ENCODE measurements at regions not wholly inside any gene's neighbourhood (a gene's known extent, or its start where the extent isn't known, plus 50 kb on each side); places are given as distances from the start of the nearest gene placed in this dataset.
"Not testable (repeated sequence)": the region's sequence is repeated elsewhere in the genome, so short reads cannot be mapped to it uniquely, and the experiment has no call there.

- Histone ChIP-seq H3K4me3 (ENCODE audit: low read depth in 1 of 2, low read length in 1 of 2) (no peak overlapping the region), H3K27ac (no peak overlapping the region), H3K36me3 (no peaks in the 10 kb centered on the region), H3K4me1 (ENCODE audit: control insufficient read depth in 1 of 2, insufficient read depth in 1 of 2, low read depth in 1 of 2, low read length in 1 of 2) (no peaks in the 10 kb centered on the region), H3K9me3 (no peaks in the 10 kb centered on the region), H3K27me3 (no peaks in the 10 kb centered on the region)
- TF ChIP-seq, protein P1, sequence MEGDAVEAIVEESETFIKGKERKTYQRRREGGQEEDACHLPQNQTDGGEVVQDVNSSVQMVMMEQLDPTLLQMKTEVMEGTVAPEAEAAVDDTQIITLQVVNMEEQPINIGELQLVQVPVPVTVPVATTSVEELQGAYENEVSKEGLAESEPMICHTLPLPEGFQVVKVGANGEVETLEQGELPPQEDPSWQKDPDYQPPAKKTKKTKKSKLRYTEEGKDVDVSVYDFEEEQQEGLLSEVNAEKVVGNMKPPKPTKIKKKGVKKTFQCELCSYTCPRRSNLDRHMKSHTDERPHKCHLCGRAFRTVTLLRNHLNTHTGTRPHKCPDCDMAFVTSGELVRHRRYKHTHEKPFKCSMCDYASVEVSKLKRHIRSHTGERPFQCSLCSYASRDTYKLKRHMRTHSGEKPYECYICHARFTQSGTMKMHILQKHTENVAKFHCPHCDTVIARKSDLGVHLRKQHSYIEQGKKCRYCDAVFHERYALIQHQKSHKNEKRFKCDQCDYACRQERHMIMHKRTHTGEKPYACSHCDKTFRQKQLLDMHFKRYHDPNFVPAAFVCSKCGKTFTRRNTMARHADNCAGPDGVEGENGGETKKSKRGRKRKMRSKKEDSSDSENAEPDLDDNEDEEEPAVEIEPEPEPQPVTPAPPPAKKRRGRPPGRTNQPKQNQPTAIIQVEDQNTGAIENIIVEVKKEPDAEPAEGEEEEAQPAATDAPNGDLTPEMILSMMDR (IDR thresholded peaks at IDR 0.05), result no peak
Observed at GRCh38 chr7:37552030-37552429, 103.4 kb upstream of the ELMO1 start.

DNA sequence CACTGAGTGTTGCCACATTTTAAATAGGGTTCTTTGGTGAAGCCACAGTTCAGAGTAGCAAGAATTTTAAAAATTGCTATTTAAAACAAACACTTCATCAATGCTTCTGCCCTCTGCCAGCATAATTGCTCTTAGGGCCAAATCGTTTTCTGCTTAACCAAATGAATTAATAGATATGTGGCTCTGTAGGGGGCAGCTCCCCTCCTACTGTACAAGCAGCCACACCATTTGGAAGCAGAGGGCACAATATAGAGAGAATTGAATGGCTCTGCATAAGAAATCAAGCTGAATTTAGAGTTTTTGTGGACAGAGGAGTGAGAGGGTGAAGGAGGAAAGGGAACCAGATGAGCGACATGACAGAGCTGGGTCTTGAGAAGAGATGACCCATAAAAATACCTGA, 103.8 kb upstream of the ELMO1 start:
- not testable (repeated sequence) for H3K36me3 ChIP-seq; H3K27ac ChIP-seq; H3K4me3 ChIP-seq (ENCODE audit: low read depth in 1 of 2, low read length in 1 of 2); H3K4me1 ChIP-seq (ENCODE audit: control insufficient read depth in 1 of 2, insufficient read depth in 1 of 2, low read depth in 1 of 2, low read length in 1 of 2); H3K9me3 ChIP-seq; H3K27me3 ChIP-seq

- no peaks in the 10 kb centered on the region for H3K4me1 ChIP-seq (ENCODE audit: control insufficient read depth in 1 of 2, insufficient read depth in 1 of 2, low read depth in 1 of 2, low read length in 1 of 2)
Observed at GRCh38 chr7:37555528-37555927, 106.9 kb upstream of the ELMO1 start.

DNA sequence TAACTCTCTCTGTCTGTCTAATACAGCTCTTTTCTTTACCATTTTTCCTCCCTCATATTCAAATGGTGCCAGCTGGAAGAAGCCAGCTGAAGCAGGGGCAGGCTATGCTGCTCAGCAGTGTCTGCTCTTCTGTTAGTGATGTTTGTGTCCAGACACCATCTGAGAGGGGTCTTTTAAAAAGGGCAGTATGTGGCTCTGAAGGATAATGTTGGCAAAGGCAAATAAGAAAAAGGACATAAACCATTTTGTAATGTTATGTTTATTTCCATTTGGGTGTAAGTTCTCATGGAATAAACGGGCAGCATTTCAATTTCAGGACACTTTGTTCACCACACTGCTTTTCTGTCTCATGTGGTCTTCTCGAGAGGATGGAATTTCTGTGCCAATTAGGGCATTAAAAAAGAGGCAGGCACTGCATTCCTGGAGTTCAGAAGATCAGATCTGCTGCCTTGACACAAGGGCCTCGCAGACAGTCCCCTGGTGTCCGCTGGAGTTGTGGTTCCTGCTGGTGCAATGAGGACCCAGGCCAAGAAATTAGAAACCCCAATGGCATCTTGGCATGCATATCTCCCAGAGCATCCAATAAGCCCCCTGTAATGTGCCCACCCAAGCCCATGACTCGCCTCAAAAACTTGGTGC, 109.0 kb upstream of the ELMO1 start:
- Histone ChIP-seq H3K27me3 (no peaks in the 10 kb centered on the region), H3K4me3 (ENCODE audit: low read depth in 1 of 2, low read length in 1 of 2) (no peak overlapping the region), H3K9me3 (no peaks in the 10 kb centered on the region), H3K4me1 (ENCODE audit: control insufficient read depth in 1 of 2, insufficient read depth in 1 of 2, low read depth in 1 of 2, low read length in 1 of 2) (no peaks in the 10 kb centered on the region), H3K36me3 (no peaks in the 10 kb centered on the region), H3K27ac (no peak overlapping the region)
- TF ChIP-seq, protein P1 (IDR thresholded peaks at IDR 0.05), result no peak

More at GRCh38 chr7:37555528-37555927, 106.9 kb upstream of the ELMO1 start:
- H3K36me3 ChIP-seq, result no peaks in the 10 kb centered on the region
- no peaks in the 10 kb centered on the region for H3K9me3 ChIP-seq
- H3K27me3 ChIP-seq, result no peaks in the 10 kb centered on the region
- TF ChIP-seq, protein P1 (IDR thresholded peaks at IDR 0.05), result no peak
- no peak overlapping the region for H3K4me3 ChIP-seq (ENCODE audit: low read depth in 1 of 2, low read length in 1 of 2)
- no peak overlapping the region for H3K27ac ChIP-seq

DNA sequence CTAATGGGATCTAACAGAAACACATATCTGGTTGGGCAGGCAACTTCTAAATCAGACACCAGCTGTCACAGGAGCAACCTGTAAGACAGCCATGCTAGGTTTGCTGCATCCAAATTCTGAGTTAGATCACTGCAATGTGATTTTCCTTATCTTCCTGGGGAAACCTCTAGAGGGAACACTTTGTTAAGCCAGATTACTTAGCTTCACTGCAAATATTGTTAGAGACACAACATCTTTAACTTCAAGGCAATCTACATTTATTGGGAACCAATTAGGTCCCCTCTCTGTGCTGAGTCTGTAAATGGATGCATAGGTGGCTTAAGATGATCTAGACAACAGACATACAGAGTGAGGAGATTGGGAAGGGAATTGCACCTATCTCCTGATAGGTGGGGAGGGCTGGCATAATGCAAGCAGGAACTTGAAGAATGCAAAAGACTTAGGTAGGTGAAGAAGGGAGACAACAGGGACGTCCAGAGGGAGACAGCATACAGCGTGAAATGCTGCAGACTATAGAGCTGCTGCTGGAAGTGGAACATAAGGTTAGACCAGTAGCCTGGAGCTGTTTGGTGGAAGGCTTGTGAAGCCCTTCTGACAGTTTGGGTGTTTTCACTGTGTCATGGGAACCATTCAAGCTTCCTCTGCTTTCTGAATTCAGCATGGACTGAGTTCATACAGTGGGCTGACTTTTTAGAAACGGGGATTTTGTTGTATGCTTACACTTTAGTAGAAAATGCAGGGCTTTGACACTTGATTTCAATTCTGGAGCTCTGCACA, 109.8 kb upstream of the ELMO1 start:
- Histone ChIP-seq H3K4me3 (ENCODE audit: low read depth in 1 of 2, low read length in 1 of 2) (no peak overlapping the region), H3K4me1 (ENCODE audit: control insufficient read depth in 1 of 2, insufficient read depth in 1 of 2, low read depth in 1 of 2, low read length in 1 of 2) (no peaks in the 10 kb centered on the region), H3K9me3 (no peaks in the 10 kb centered on the region), H3K36me3 (no peaks in the 10 kb centered on the region), H3K27ac (no peak overlapping the region), H3K27me3 (no peaks in the 10 kb centered on the region)
- TF ChIP-seq, protein P1 (IDR thresholded peaks at IDR 0.05), result no peak

DNA sequence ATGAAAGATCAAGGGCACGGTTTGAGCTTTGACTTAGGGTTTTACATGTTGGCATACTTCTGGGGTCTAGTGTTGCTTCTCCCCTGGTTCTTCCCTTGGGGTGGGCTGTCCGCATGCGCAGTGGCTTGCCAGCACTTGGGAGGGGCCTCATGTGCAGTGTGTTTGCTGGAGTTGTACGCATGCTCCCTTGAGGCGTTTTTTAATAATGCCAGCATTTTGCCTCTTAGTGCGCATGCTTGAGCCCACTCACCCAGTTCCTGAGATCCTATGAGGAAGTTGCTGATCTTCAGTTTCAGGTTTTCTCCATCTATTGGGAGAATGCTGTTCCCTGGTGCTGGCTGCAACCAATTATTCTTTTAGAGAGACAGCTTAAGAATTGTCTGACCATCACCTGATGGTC, 113.4 kb upstream of the GPR141 start:
- Histone ChIP-seq H3K27me3 (no peaks in the 10 kb centered on the region), H3K27ac (no peak overlapping the region), H3K4me3 (ENCODE audit: low read depth in 1 of 2, low read length in 1 of 2) (no peak overlapping the region), H3K4me1 (ENCODE audit: control insufficient read depth in 1 of 2, insufficient read depth in 1 of 2, low read depth in 1 of 2, low read length in 1 of 2) (peaks cover 0 to 2% of the 10 kb centered on the region in 2 experiments), H3K9me3 (no peaks in the 10 kb centered on the region), H3K36me3 (no peaks in the 10 kb centered on the region)
- TF ChIP-seq, protein P1 (IDR thresholded peaks at IDR 0.05), result no peak

Measured in neutrophil (primary cell).